ENCODE measurements at regions not wholly inside any gene's neighbourhood (a gene's known extent, or its start where the extent isn't known, plus 50 kb on each side); places are given as distances from the start of the nearest gene placed in this dataset.

DNA sequence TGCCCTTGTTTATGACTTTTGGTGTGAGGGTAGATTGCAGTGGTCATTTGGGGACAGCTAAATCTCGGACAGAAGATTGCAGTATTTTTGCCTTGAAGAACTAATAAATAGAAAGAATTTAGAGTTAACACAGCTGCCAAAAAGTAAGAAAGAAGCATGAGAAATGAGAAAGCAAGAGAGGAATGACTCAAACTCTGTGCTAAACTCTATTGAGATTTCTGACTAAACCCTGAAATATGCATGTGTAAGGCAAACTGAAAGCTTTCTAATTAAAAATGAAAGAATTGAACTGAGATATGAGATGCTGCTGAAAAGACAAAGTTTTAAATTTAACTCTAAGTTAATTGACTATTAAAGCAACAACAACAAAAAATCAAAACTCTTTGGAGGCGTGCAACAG lies 791.3 kb downstream of the RAB28 start:
- TF ChIP-seq CTCF (IDR thresholded peaks at IDR 0.05), result no peak
- TF ChIP-seq ZFX (IDR thresholded peaks at IDR 0.05; ENCODE audit: borderline replicate concordance), result no peak
